Nucleus accumbens (tissue), 56 donors: ENCODE measurements at regions not wholly inside any gene's neighbourhood (a gene's known extent, or its start where the extent isn't known, plus 50 kb on each side); places are given as distances from the start of the nearest gene placed in this dataset.

Source experiments
- DNase-seq, 56 donors: peaks; one replicate each; lab custom pipeline; 2025; lab: John Stamatoyannopoulos, UW

GRCh38 chr2:172153156-172153555 lies 50.5 kb upstream of the DLX2 start:
- DNase-seq: no peak

- DNase-seq: no peak
Measured at GRCh38 chr2:172153757-172154156, 51.1 kb upstream of the DLX2 start.

GRCh38 chr2:172155752-172156151 lies 53.1 kb upstream of the DLX2 start:
- DNase-seq: no peak

- no peak for DNase-seq
Measured at GRCh38 chr2:172160839-172161238, 58.1 kb upstream of the DLX2 start.

GRCh38 chr2:172162225-172162733 lies 59.6 kb upstream of the DLX2 start:
- DNase-seq: no peak

- no peak for DNase-seq
Measured at GRCh38 chr2:172162739-172163336, 60.1 kb upstream of the DLX2 start.

GRCh38 chr2:172168917-172169346 lies 66.2 kb upstream of the DLX2 start:
- DNase-seq: no peak

GRCh38 chr2:172169611-172170010 lies 66.9 kb upstream of the DLX2 start:
- DNase-seq: no peak

- DNase-seq: peak in 41 of 56 donors; percentile 2 to 73 (median 15)
Measured at GRCh38 chr2:172172513-172173173, 69.9 kb upstream of the DLX2 start.

- no peak for DNase-seq
Measured at GRCh38 chr2:172173174-172173706, 70.5 kb upstream of the DLX2 start.

- no peak for DNase-seq
Measured at GRCh38 chr2:172177581-172177980, 74.9 kb upstream of the DLX2 start.

- no peak for DNase-seq
Measured at GRCh38 chr2:172177996-172178395, 75.3 kb upstream of the DLX2 start.

- DNase-seq: no peak
Measured at GRCh38 chr2:172179045-172179701, 76.5 kb upstream of the DLX2 start.

- DNase-seq: no peak
Measured at GRCh38 chr2:172181840-172182239, 79.1 kb upstream of the DLX2 start.

- no peak for DNase-seq
Measured at GRCh38 chr2:172182624-172183023, 79.9 kb upstream of the DLX2 start.

GRCh38 chr2:172193331-172194089 lies 90.8 kb upstream of the DLX2 start:
- DNase-seq: no peak

- no peak for DNase-seq
Measured at GRCh38 chr2:172195836-172196376, 93.2 kb upstream of the DLX2 start.

GRCh38 chr2:172196768-172197431 lies 94.2 kb upstream of the DLX2 start:
- no peak for DNase-seq

- no peak for DNase-seq
Measured at GRCh38 chr2:172198361-172198760, 95.7 kb upstream of the DLX2 start.

GRCh38 chr2:172198908-172199307 lies 96.2 kb upstream of the DLX2 start:
- DNase-seq: no peak
